Tibial nerve (tissue), 4 donors: ENCODE measurements at regions not wholly inside any gene's neighbourhood (a gene's known extent, or its start where the extent isn't known, plus 50 kb on each side); places are given as distances from the start of the nearest gene placed in this dataset.

Source experiments
- EP300 ChIP-seq, 2 donors: sonication (generic); formaldehyde crosslinking; IDR thresholded peaks; one replicate each; pipeline ENCODE4 v1.6.1; 2017; ENCODE audit warnings: antibody characterized with exemption in 2 of 2, mild to moderate bottlenecking in 1 of 2
- POLR2A ChIP-seq, 2 donors: fragments of 450-650 bp; IDR thresholded peaks; one replicate each; pipeline ENCODE4 v1.6.1; 2017; ENCODE audit warnings: antibody characterized with exemption in 2 of 2, mild to moderate bottlenecking in 2 of 2, moderate library complexity in 2 of 2
- TF ChIP-seq, protein P1 (sequence below), 5 experiments: fragments of 200-600 bp in 3 of 5; fragments of 450-650 bp in 2 of 5; sonication (generic) in 3 of 5; IDR thresholded peaks; one replicate each; pipeline ENCODE4 v1.5.1; 2016 to 2019; ENCODE audit warnings: antibody characterized with exemption in 5 of 5, mild to moderate bottlenecking in 3 of 5, moderate library complexity in 2 of 5

DNA sequence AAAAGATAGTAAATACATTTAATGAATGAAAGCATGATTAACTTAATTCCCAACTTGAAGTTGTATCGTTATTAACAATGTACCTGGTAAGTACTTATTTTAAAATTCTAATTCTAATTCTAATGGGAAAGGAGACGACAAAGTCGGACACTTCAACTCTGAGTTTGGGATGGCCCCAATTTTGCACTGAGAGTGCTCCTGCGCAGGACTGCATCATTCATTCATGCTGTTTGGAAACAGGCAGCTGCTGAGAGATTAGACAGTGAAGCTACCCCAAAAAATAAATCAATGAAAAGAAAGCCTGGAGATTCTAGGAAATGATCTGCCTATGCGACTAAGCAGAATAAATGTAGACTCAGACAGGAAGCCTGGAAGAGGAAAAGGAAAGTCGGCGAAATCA lies 141.7 kb upstream of the VKORC1L1 start:
- no peak for TF ChIP-seq POLR2A (IDR thresholded peaks at IDR 0.05)
- TF ChIP-seq, protein P1, sequence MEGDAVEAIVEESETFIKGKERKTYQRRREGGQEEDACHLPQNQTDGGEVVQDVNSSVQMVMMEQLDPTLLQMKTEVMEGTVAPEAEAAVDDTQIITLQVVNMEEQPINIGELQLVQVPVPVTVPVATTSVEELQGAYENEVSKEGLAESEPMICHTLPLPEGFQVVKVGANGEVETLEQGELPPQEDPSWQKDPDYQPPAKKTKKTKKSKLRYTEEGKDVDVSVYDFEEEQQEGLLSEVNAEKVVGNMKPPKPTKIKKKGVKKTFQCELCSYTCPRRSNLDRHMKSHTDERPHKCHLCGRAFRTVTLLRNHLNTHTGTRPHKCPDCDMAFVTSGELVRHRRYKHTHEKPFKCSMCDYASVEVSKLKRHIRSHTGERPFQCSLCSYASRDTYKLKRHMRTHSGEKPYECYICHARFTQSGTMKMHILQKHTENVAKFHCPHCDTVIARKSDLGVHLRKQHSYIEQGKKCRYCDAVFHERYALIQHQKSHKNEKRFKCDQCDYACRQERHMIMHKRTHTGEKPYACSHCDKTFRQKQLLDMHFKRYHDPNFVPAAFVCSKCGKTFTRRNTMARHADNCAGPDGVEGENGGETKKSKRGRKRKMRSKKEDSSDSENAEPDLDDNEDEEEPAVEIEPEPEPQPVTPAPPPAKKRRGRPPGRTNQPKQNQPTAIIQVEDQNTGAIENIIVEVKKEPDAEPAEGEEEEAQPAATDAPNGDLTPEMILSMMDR (IDR thresholded peaks at IDR 0.05), result no peak
- no peak for TF ChIP-seq EP300 (IDR thresholded peaks at IDR 0.05)
